ENCODE measurements at regions not wholly inside any gene's neighbourhood (a gene's known extent, or its start where the extent isn't known, plus 50 kb on each side); places are given as distances from the start of the nearest gene placed in this dataset.

- no peaks in the 10 kb centered on the region for H3K27me3 ChIP-seq
- H3K4me1 ChIP-seq, result peaks cover 0 to 28% of the 10 kb centered on the region in 2 donors
- H3K9me3 ChIP-seq, result no peaks in the 10 kb centered on the region
- DNase-seq (ENCODE audit: low spot score), result no peak
- H3K4me3 ChIP-seq, result no peak overlapping the region
- no peak overlapping the region for H3K27ac ChIP-seq
- no peaks in the 10 kb centered on the region for H3K36me3 ChIP-seq
- no peak for TF ChIP-seq CTCF (IDR thresholded peaks at IDR 0.05)
Observed at GRCh38 chr15:62436235-62436634, 271.1 kb upstream of the C2CD4B start.

GRCh38 chr15:62437753-62438152 lies 272.7 kb upstream of the C2CD4B start:
- DNase-seq (ENCODE audit: low spot score), result no peak
- TF ChIP-seq CTCF (IDR thresholded peaks at IDR 0.05), result no peak
- Histone ChIP-seq H3K4me1 (peaks cover 0 to 21% of the 10 kb centered on the region in 2 donors), H3K27me3 (no peaks in the 10 kb centered on the region), H3K36me3 (no peaks in the 10 kb centered on the region), H3K27ac (no peak overlapping the region), H3K4me3 (no peak overlapping the region), H3K9me3 (no peaks in the 10 kb centered on the region)

DNA sequence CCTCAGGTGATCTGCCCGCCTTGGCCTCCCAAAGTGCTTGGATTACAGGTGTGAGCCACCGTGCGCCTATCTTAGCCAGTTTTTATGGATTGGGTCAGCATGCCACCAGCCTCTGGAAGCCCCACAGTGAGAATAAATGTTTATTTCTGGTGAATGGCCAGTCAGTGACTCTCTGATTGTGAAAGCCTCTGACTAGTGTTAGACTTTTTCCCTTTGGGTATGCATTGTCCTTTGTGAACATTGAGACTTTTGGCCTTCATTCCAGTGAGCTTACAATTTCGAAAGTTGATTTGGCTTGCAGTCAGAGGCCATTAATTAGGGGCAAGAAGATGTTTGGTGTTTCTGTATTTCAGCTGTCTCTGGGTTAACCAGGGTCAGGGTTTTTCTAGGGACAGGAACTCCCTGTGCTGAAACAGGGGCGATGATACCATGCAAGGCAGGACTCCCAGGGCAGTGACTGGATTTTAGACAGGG lies 274.5 kb upstream of the C2CD4B start:
- Histone ChIP-seq H3K27me3 (no peaks in the 10 kb centered on the region), H3K27ac (no peak overlapping the region), H3K36me3 (no peaks in the 10 kb centered on the region), H3K4me1 (peaks cover 0 to 21% of the 10 kb centered on the region in 2 donors), H3K4me3 (no peak overlapping the region), H3K9me3 (no peaks in the 10 kb centered on the region)
- DNase-seq (ENCODE audit: low spot score), result no peak
- TF ChIP-seq CTCF (IDR thresholded peaks at IDR 0.05), result no peak

GRCh38 chr15:62440362-62441105 lies 275.4 kb upstream of the C2CD4B start:
- H3K4me3 ChIP-seq, result no peak overlapping the region
- H3K36me3 ChIP-seq, result no peaks in the 10 kb centered on the region
- no peak overlapping the region for H3K27ac ChIP-seq
- H3K4me1 ChIP-seq, result peaks cover 0 to 27% of the 10 kb centered on the region in 2 donors
- no peaks in the 10 kb centered on the region for H3K27me3 ChIP-seq
- DNase-seq (ENCODE audit: low spot score), result no peak
- TF ChIP-seq CTCF (IDR thresholded peaks at IDR 0.05), result no peak
- H3K9me3 ChIP-seq, result no peaks in the 10 kb centered on the region

GRCh38 chr15:62444104-62445022 lies 279.3 kb upstream of the C2CD4B start:
- TF ChIP-seq CTCF (IDR thresholded peaks at IDR 0.05), result no peak
- no peaks in the 10 kb centered on the region for H3K27me3 ChIP-seq
- no peak overlapping the region for H3K4me3 ChIP-seq
- no peaks in the 10 kb centered on the region for H3K36me3 ChIP-seq
- H3K4me1 ChIP-seq, result peaks cover 0 to 38% of the 10 kb centered on the region in 2 donors
- DNase-seq (ENCODE audit: low spot score), result peak; percentile 75
- H3K27ac ChIP-seq, result peak overlapping the region; percentile 4 to 19
- no peaks in the 10 kb centered on the region for H3K9me3 ChIP-seq

All from right atrium auricular region (tissue), 2 donors.